Upper lobe of right lung (tissue), 1 donor: ENCODE measurements at regions not wholly inside any gene's neighbourhood (a gene's known extent, or its start where the extent isn't known, plus 50 kb on each side); places are given as distances from the start of the nearest gene placed in this dataset.
"Not testable (repeated sequence)": the region's sequence is repeated elsewhere in the genome, so short reads cannot be mapped to it uniquely, and the experiment has no call there.

Source experiments
- ATAC-seq: fragments of 200-7000 bp; cut with Tn5 transposase; one replicate; pipeline ENCODE4 v1.9.1; 2020; ENCODE audit warnings: mild to moderate bottlenecking, moderate library complexity
- DNase-seq: peaks from one replicate; pipeline ENCODE4 v3.0.0-alpha.2; 2020
- H3K27ac ChIP-seq: fragments of 200-600 bp; one replicate; pipeline ENCODE4 v1.8.0; 2022
- H3K27me3 ChIP-seq: fragments of 200-600 bp; one replicate; pipeline ENCODE4 v1.8.0; 2022; ENCODE audit warnings: mild to moderate bottlenecking
- H3K36me3 ChIP-seq: fragments of 200-600 bp; one replicate; pipeline ENCODE4 v1.8.0; 2022
- H3K4me1 ChIP-seq: fragments of 200-600 bp; one replicate; pipeline ENCODE4 v1.8.0; 2022
- H3K4me3 ChIP-seq: fragments of 200-600 bp; one replicate; pipeline ENCODE4 v1.8.0; 2022; ENCODE audit warnings: mild to moderate bottlenecking
- H3K9me3 ChIP-seq: fragments of 200-600 bp; one replicate; pipeline ENCODE4 v1.8.0; 2022
- CTCF ChIP-seq: fragments of 200-600 bp; IDR thresholded peaks from one replicate; pipeline ENCODE4 v1.8.0; 2022; ENCODE audit warnings: antibody characterized with exemption
- intact Hi-C: fragments of 100-400 bp; cut with DNase I; formaldehyde crosslinking; loops from one replicate; pipeline ENCODE4 v1.11.0; 2022
- donor health status: DM: no; HTN: yes; CAD: no; lungs with severe emphysema.

- no peak for TF ChIP-seq CTCF
- Histone ChIP-seq H3K4me1 (no peaks in the 10 kb centered on the region), H3K36me3 (no peaks in the 10 kb centered on the region), H3K27ac (no peak overlapping the region), H3K27me3 (no peaks in the 10 kb centered on the region), H3K4me3 (no peak overlapping the region), H3K9me3 (no peaks in the 10 kb centered on the region)
- DNase-seq = no peak
- ATAC-seq = no peak
- intact Hi-C loops = no loop called here
These were observed 174.4 kb upstream of the SPIN4 start for GRCh38 chrX:63525491-63525890.

DNA sequence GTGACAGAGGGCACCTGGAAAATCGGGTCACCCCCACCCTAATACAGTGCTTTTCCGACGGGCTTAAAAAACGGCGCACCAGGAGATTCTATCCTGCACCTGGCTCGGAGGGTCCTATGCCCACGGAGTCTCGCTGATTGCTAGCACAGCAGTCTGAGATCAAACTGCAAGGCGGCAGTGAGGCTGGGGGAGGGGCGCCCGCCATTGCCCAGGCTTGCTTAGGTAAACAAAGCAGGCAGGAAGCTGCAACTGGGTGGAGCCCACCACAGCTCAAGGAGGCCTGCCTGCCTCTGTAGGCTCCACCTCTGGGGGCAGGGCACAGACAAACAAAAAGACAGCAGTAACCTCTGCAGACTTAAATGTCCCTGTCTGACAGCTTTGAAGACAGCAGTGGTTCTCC, 168.2 kb upstream of the SPIN4 start:
- H3K4me3 ChIP-seq, H3K9me3 ChIP-seq, H3K4me1 ChIP-seq, H3K27ac ChIP-seq, DNase-seq, H3K36me3 ChIP-seq, H3K27me3 ChIP-seq, ATAC-seq, intact Hi-C loops: not testable (repeated sequence)

GRCh38 chrX:63514569-63515080, 163.5 kb upstream of the SPIN4 start:
- Histone ChIP-seq H3K27me3 (no peaks in the 10 kb centered on the region), H3K4me3 (no peak overlapping the region), H3K27ac (no peak overlapping the region), H3K9me3 (no peaks in the 10 kb centered on the region), H3K4me1 (no peaks in the 10 kb centered on the region), H3K36me3 (no peaks in the 10 kb centered on the region)
- ATAC-seq (no peak), DNase-seq (no peak)
- no peak for TF ChIP-seq CTCF
- intact Hi-C loops = no loop called here

GRCh38 chrX:63513825-63514568, 162.9 kb upstream of the SPIN4 start:
- H3K27me3 ChIP-seq = no peaks in the 10 kb centered on the region
- DNase-seq = no peak
- intact Hi-C loops = no loop called here
- H3K36me3 ChIP-seq = no peaks in the 10 kb centered on the region
- no peaks in the 10 kb centered on the region for H3K4me1 ChIP-seq
- no peaks in the 10 kb centered on the region for H3K9me3 ChIP-seq
- no peak overlapping the region for H3K4me3 ChIP-seq
- TF ChIP-seq CTCF = no peak
- no peak for ATAC-seq
- no peak overlapping the region for H3K27ac ChIP-seq

DNA sequence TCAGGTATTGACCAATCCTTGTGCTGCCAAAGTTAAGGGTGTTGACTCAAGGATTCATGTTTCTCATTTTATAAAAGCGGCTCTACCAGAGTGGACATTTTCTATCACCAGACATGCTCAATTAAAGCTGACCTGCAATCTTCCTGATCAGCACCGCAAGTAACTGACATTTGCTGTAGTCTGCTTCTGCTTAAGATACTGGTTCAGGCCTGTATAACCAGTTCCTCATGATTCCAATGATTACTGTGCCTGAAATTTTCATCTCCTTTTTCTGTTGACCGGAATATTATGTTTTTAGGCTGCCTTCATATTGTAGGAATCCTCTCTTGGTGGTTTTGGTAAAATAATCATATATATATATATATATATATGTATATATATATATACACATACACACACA, 160.2 kb upstream of the SPIN4 start:
- DNase-seq = no peak
- Histone ChIP-seq H3K27ac (no peak overlapping the region), H3K4me1 (no peaks in the 10 kb centered on the region), H3K9me3 (no peaks in the 10 kb centered on the region), H3K27me3 (no peaks in the 10 kb centered on the region), H3K36me3 (no peaks in the 10 kb centered on the region), H3K4me3 (no peak overlapping the region)
- intact Hi-C loops = no loop called here
- no peak for ATAC-seq
- TF ChIP-seq CTCF = no peak

- intact Hi-C loops = no loop called here
- H3K9me3 ChIP-seq = no peaks in the 10 kb centered on the region
- no peak for ATAC-seq
These were observed 157.5 kb upstream of the SPIN4 start for GRCh38 chrX:63508668-63509067.

More at GRCh38 chrX:63508668-63509067, 157.5 kb upstream of the SPIN4 start:
- no peaks in the 10 kb centered on the region for H3K27me3 ChIP-seq
- no peak for TF ChIP-seq CTCF
- no peaks in the 10 kb centered on the region for H3K4me1 ChIP-seq
- no peak overlapping the region for H3K27ac ChIP-seq
- no peak overlapping the region for H3K4me3 ChIP-seq
- no peak for DNase-seq
- no peaks in the 10 kb centered on the region for H3K36me3 ChIP-seq
